Head of caudate nucleus (tissue), 42 donors: ENCODE measurements at regions not wholly inside any gene's neighbourhood (a gene's known extent, or its start where the extent isn't known, plus 50 kb on each side); places are given as distances from the start of the nearest gene placed in this dataset.
A peak's percentile ranks its signal among the peaks of the same experiment; 100 is the strongest.

Experiments
- DNase-seq, 42 donors: peaks; one replicate each; pipeline versions ENCODE4 v3.0.0 to v3.0.0-alpha.2; 2020 to 2021; ENCODE audit warnings: mixed read lengths in 7 of 42
- intact Hi-C: fragments of 100-400 bp; cut with DNase I; formaldehyde crosslinking; loops from one replicate; pipeline ENCODE4 v1.15.0; 2022

GRCh38 chr3:64909757-64910467 lies 222.1 kb upstream of the ADAMTS9 start:
- no peak for DNase-seq
- intact Hi-C loops: no loop called here

- DNase-seq: no peak
- intact Hi-C loops: no loop called here
Measured at GRCh38 chr3:64909011-64909410, 221.2 kb upstream of the ADAMTS9 start.

GRCh38 chr3:64908251-64908685 lies 220.5 kb upstream of the ADAMTS9 start:
- no peak for DNase-seq
- intact Hi-C loops: no loop called here

- intact Hi-C loops: no loop called here
- DNase-seq: no peak
Measured at GRCh38 chr3:64905906-64906410, 218.2 kb upstream of the ADAMTS9 start.

DNA sequence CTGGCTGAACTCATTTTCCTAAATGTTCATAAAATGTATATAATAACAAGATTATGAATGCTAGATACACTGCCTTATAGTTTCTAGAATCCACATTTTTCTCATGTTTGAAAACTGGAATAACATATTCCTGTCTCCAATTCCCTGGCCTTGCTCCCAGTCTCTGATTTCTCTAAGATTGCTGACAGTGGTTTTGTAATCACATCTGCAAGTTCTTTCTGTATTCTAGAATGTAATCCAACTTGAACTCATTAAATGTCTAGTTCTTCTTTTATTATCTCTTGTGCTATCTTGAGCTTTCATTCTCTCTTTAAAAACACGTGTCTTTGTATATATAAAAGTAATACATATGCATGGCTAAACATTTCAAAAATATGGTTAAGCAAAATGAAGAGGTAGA lies 215.2 kb upstream of the ADAMTS9 start:
- DNase-seq: no peak
- intact Hi-C loops: no loop called here

GRCh38 chr3:64901986-64902516 lies 214.3 kb upstream of the ADAMTS9 start:
- no peak for DNase-seq
- intact Hi-C loops: no loop called here

GRCh38 chr3:64901522-64901885 lies 213.7 kb upstream of the ADAMTS9 start:
- intact Hi-C loops: no loop called here
- no peak for DNase-seq

GRCh38 chr3:64900617-64901521 lies 213.1 kb upstream of the ADAMTS9 start:
- DNase-seq: no peak
- intact Hi-C loops: no loop called here

DNA sequence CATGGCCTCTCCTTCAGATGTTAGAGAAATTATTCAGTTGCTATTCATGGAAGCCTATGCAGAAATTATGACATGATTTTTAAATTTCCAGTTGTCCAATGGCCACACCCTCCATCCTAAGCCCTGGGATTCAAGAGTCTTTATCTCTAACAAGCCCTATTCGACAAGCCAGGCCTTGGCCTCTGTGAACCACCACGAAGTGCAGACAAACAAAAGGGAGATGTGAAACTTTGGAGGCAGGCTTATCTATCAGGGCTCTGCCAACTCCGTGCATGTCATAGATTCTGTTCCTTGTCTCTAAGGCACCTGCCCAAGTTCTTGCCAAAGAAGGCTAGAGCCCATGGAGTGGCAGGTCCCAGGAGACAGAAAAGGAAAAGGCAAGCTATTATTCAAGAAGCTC lies 212.4 kb upstream of the ADAMTS9 start:
- intact Hi-C loops: no loop called here
- DNase-seq: no peak

DNA sequence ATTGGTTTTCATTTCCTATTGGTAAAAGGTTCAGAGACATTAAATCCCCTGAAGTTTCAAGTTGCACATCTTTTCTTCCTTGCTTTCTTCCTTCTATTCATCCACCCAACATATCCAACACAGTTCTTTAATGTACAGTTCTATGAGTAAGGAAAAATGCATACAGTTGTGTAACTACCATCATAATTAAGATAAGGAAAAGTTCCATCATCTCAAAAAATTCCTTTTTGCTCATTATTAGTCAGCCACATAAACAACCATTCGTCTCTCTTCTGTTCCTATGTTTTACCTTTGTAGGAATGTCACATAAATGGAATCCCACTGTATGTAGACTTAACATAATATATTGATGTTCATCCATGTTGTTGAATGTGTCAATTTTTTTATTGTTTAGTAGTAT lies 211.1 kb upstream of the ADAMTS9 start:
- no peak for DNase-seq
- intact Hi-C loops: no loop called here

- intact Hi-C loops: no loop called here
Measured at GRCh38 chr3:64895991-64896895, 208.4 kb upstream of the ADAMTS9 start.

GRCh38 chr3:64895106-64895990 lies 207.5 kb upstream of the ADAMTS9 start:
- intact Hi-C loops: no loop called here
- DNase-seq: no peak

More at GRCh38 chr3:64895991-64896895, 208.4 kb upstream of the ADAMTS9 start:
- no peak for DNase-seq

DNA sequence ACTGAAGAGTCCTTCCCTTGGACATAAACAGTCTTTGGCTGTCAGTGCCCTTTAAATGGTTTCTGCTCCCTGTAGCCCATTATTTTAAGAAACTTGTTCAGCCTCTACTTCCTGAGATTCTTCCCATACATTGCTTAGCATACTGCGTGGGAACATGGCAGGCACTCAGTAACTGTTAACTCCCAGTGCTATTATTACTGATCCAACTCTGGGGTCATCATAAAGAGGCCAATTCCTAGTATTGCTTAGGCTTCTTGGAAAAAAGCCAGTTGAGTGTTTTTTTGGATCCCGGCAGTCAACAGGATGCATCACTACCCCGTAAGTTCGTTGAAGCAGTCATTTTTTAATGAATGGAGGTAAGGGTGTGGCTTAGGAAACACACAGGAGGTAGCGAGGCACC lies 206.2 kb upstream of the ADAMTS9 start:
- no peak for DNase-seq
- intact Hi-C loops: no loop called here

DNA sequence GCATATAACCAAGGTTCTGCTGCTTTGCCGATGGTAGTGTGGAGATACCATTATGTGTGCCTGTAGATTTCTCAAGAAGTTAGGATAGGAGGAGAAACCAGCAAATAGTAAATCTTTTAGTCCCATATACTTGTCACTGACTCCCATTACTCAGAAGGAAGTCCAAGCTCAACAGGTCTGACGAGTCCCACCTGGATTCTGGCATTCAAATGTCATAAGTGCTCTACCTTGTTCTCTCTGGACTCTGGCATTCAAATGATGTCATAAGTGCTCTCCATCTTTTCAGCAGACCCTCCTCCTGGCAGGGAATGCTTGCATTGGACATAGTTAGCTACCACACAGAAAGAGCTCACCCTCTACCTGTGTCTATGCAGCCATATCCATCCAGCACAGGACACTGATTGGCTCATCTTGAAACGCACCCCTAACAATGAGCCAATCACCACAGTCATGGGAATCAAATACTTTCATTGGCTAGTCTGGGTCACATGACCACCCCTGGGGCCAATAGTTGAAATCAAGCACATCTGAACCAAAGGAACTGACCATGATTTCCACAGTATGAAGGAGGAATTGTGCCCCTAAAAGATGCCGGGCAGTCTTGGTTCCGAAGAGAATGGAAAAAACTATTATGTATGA lies 205.0 kb upstream of the ADAMTS9 start:
- no peak for DNase-seq
- intact Hi-C loops: no loop called here

DNA sequence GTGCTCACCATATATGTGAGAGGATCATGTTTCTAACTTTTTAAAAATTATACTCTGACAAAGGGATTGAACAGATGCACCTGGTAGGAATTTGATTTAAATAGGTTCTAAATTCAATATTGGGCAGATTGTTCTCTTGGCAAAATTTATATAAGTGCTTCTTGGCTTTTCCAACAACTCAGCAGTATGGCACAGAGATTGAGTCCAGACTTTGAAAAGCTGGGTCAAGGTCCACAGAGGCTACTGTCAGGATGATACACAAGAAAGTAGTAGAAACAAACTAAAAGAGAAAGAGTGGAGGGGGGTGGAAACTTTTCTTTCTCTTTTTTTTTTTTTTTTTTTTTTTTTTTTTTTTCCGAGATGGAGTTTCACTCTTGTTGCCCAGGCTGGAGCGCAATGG lies 203.2 kb upstream of the ADAMTS9 start:
- no peak for DNase-seq
- intact Hi-C loops: no loop called here

DNA sequence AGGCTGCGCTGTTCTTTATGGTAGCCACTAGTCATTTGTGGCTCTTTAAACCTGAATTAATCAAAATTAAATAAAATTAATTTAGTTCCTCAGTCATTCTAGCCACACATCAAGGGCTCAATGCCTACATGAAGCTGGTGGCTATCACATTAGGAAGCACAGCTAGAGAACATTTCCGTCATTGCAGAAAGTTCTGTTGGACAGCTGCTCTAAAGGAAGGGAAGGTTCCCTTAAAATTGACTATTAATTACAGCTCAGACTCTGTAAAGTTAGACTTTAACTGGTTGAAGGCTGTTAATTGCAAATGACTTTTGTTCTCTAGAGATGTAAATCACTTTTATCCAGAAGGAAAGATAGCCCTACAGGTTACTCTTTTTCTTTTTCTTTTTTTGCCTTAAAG lies 202.7 kb upstream of the ADAMTS9 start:
- intact Hi-C loops: no loop called here

DNA sequence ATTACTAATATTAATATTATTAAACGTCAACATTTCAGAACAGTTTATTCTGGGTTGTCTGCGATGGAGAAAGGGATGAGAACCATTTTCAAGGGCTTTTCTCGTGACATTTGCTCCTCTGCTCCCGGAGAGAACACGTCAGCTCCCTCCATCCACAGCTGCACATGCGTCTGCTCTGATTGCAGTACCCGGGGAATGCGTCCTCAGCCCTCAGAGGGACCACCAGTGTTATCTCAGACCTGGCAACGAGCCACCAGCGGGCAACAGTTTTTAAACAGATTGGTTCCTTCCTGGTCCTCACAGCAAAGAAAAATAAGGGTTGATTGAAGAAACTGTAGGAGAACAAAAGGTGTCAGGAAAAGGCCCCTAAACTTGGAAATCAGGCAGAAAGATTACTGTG lies 202.2 kb upstream of the ADAMTS9 start:
- intact Hi-C loops: no loop called here
- peak in 1 of 42 donors; percentile 12 for DNase-seq

More for the DNA sequence above, 202.7 kb upstream of the ADAMTS9 start:
- DNase-seq: no peak
